WI38 (cell line): ENCODE measurements at regions not wholly inside any gene's neighbourhood (a gene's known extent, or its start where the extent isn't known, plus 50 kb on each side); places are given as distances from the start of the nearest gene placed in this dataset.

ENCODE experiments used
- H3K4me3 ChIP-seq: 2 replicates; pipeline ENCODE4 v1.5.1; 2011; ENCODE audit warnings: low read depth, mild to moderate bottlenecking, control low read depth, low read length
- TF ChIP-seq, protein P1 (sequence below): IDR thresholded peaks from 2 replicates; pipeline ENCODE4 v1.5.1; 2012; ENCODE audit warnings: low read depth, mild to moderate bottlenecking, control low read depth, low read length

DNA sequence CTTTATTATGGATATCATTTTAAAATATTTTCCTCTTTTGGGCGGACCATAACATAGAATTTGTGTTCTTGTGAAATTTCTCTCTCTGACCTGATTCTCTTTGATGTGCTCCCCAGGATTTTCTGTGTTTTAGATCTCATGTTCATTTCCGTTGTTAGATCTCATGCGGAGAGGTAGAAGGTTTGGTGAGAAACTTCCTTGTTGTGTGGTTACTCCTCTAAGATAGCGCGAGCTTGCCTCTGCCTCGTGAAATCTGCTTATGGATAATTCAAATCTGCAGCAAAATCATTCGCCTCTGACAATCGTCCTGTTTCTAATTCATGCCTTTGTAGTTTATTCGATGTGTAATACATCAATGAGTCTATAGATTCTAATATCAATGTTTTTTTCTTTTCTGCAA, 580.4 kb downstream of the USP25 start:
- TF ChIP-seq, protein P1, sequence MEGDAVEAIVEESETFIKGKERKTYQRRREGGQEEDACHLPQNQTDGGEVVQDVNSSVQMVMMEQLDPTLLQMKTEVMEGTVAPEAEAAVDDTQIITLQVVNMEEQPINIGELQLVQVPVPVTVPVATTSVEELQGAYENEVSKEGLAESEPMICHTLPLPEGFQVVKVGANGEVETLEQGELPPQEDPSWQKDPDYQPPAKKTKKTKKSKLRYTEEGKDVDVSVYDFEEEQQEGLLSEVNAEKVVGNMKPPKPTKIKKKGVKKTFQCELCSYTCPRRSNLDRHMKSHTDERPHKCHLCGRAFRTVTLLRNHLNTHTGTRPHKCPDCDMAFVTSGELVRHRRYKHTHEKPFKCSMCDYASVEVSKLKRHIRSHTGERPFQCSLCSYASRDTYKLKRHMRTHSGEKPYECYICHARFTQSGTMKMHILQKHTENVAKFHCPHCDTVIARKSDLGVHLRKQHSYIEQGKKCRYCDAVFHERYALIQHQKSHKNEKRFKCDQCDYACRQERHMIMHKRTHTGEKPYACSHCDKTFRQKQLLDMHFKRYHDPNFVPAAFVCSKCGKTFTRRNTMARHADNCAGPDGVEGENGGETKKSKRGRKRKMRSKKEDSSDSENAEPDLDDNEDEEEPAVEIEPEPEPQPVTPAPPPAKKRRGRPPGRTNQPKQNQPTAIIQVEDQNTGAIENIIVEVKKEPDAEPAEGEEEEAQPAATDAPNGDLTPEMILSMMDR, result no peak
- no peak overlapping the region for H3K4me3 ChIP-seq

- TF ChIP-seq, protein P1, result no peak
- H3K4me3 ChIP-seq, result no peak overlapping the region
These were observed 581.4 kb downstream of the USP25 start for GRCh38 chr21:16311229-16311628.

DNA sequence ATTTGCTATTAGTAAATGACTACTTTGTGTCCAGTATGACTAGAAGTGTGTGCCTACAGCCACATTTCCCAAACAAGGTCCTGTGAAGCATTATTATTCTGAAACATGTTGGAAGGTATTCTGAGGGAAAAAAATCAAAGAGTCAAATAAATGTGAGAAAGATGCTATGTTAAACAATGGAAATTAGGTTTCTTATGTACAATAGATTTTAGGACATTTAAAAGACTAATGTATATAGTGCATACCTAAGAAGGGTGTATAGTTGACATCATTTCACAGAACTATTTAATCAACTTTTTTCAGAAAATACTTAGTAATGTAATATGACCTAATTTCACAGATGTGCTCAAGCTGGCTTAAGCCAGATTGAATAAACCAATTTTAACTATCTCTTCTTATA, 582.5 kb downstream of the USP25 start:
- TF ChIP-seq, protein P1, result no peak
- H3K4me3 ChIP-seq, result no peak overlapping the region

DNA sequence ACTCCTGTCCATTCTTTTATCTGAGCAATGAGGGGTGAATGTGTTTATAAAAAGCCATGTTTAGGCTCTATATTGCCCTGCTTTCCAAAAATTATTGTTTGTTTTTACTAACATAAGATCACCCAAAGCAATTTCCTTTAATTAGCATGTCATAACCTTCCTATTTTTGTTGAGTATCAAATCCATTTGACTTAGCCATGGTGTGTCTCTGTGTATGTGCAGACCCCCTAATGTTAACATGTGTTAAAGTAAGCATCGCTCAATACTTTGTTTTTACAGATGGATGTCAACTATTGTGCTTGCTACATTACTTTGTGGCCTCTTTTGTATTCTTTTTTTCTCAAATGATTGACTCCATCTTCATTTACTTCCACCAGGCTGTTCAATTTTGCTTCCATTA, 585.4 kb downstream of the USP25 start:
- TF ChIP-seq, protein P1, result no peak
- H3K4me3 ChIP-seq, result no peak overlapping the region

GRCh38 chr21:16318651-16319300, 589.0 kb downstream of the USP25 start:
- H3K4me3 ChIP-seq, result no peak overlapping the region
- TF ChIP-seq, protein P1, result no peak

- no peak overlapping the region for H3K4me3 ChIP-seq
- TF ChIP-seq, protein P1, result no peak
These were observed 590.3 kb downstream of the USP25 start for GRCh38 chr21:16320110-16320509.

- TF ChIP-seq, protein P1, result no peak
- H3K4me3 ChIP-seq, result no peak overlapping the region
These were observed 592.7 kb downstream of the USP25 start for GRCh38 chr21:16322454-16322853.
